Smooth muscle cell (in vitro differentiated cells): ENCODE measurements at regions not wholly inside any gene's neighbourhood (a gene's known extent, or its start where the extent isn't known, plus 50 kb on each side); places are given as distances from the start of the nearest gene placed in this dataset.

Source experiments
- DNase-seq: peaks from one replicate; lab custom pipeline; 2025; ENCODE audit not compliant: unreplicated experiment; lab: John Stamatoyannopoulos, UW
- H2AFZ ChIP-seq: fragments of 200-600 bp; sonication (generic); 2 replicates; pipeline ENCODE4 v1.6.0; 2016; ENCODE audit warnings: antibody characterized with exemption, low read depth, mild to moderate bottlenecking
- H3F3A ChIP-seq: fragments of 200-600 bp; sonication (generic); 2 replicates; pipeline ENCODE4 v1.6.0; 2017; ENCODE audit warnings: antibody characterized with exemption, low read depth
- H3K27ac ChIP-seq: fragments of 200-600 bp; sonication (generic); 2 replicates; pipeline ENCODE4 v1.5.1; 2016; ENCODE audit warnings: low read depth, mild to moderate bottlenecking
- H3K27me3 ChIP-seq: fragments of 200-600 bp; sonication (generic); 2 replicates; pipeline ENCODE4 v1.6.1; 2016; ENCODE audit warnings: low read depth, mild to moderate bottlenecking
- H3K36me3 ChIP-seq: fragments of 200-600 bp; sonication (generic); 2 replicates; pipeline ENCODE4 v1.5.1; 2016; ENCODE audit warnings: low read depth
- H3K4me1 ChIP-seq: fragments of 200-600 bp; sonication (generic); 2 replicates; pipeline ENCODE4 v1.5.1; 2016; ENCODE audit warnings: low read depth
- H3K4me2 ChIP-seq: fragments of 200-600 bp; sonication (generic); 2 replicates; pipeline ENCODE4 v1.6.0; 2016; ENCODE audit warnings: mild to moderate bottlenecking
- H3K4me3 ChIP-seq: fragments of 200-600 bp; sonication (generic); 2 replicates; pipeline ENCODE4 v1.5.1; 2016; ENCODE audit warnings: mild to moderate bottlenecking
- H3K79me2 ChIP-seq: fragments of 200-600 bp; sonication (generic); 2 replicates; pipeline ENCODE4 v1.6.0; 2016; ENCODE audit warnings: low read depth, mild to moderate bottlenecking
- H3K9ac ChIP-seq: fragments of 200-600 bp; sonication (generic); 2 replicates; pipeline ENCODE4 v1.6.0; 2016; ENCODE audit warnings: low read depth
- H3K9me3 ChIP-seq: fragments of 200-600 bp; sonication (generic); replicated peaks from 2 replicates; pipeline ENCODE4 v1.5.1; 2016; ENCODE audit warnings: low read depth
- H4K20me1 ChIP-seq: fragments of 200-600 bp; sonication (generic); 2 replicates; pipeline ENCODE4 v1.6.0; 2016; ENCODE audit warnings: low read depth
- WGBS: methylation state at CpG from one replicate; pipeline ENCODE4 v1.1.7; 2016; ENCODE audit warnings: low lambda C conversion rate; 5-methylcytosine and 5-hydroxymethylcytosine counted together
- TF ChIP-seq, protein P1 (sequence below): fragments of 200-600 bp; sonication (generic); IDR thresholded peaks from 2 replicates; pipeline ENCODE4 v1.5.1; 2017; ENCODE audit warnings: borderline replicate concordance, mild to moderate bottlenecking, antibody characterized with exemption; ENCODE audit not compliant: insufficient read depth, poor library complexity, severe bottlenecking

DNA sequence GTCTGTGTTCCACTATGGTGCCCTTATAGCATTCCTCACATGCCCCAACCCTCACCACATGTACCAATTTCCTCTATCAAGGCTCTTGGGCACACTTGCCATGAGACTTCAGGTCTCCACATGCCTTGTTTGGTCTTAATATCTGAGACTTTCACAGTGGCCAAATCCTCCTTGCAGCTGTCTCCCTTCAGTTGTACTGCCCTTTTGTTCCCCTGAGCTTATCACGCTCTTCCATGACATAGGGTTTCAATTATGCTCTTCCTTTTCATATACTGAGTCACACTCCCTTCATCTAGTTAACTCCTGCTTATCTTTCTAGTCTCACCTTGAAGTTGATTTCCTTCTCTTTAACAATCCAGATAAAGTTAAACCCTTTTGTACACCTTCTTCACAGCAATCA lies 212.9 kb downstream of the PDHA2 start:
- H3K36me3 ChIP-seq = no peaks in the 10 kb centered on the region
- H3K4me2 ChIP-seq = no peak overlapping the region
- WGBS = 62% methylated on average over 1 of the region's 1 CpG
- TF ChIP-seq, protein P1, sequence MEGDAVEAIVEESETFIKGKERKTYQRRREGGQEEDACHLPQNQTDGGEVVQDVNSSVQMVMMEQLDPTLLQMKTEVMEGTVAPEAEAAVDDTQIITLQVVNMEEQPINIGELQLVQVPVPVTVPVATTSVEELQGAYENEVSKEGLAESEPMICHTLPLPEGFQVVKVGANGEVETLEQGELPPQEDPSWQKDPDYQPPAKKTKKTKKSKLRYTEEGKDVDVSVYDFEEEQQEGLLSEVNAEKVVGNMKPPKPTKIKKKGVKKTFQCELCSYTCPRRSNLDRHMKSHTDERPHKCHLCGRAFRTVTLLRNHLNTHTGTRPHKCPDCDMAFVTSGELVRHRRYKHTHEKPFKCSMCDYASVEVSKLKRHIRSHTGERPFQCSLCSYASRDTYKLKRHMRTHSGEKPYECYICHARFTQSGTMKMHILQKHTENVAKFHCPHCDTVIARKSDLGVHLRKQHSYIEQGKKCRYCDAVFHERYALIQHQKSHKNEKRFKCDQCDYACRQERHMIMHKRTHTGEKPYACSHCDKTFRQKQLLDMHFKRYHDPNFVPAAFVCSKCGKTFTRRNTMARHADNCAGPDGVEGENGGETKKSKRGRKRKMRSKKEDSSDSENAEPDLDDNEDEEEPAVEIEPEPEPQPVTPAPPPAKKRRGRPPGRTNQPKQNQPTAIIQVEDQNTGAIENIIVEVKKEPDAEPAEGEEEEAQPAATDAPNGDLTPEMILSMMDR = no peak
- H4K20me1 ChIP-seq = no peaks in the 10 kb centered on the region
- no peak for DNase-seq
- peaks cover 7% of the 10 kb centered on the region for H3K4me1 ChIP-seq
- H3K4me3 ChIP-seq = no peak overlapping the region
- no peak overlapping the region for H3K27ac ChIP-seq
- H3K9me3 ChIP-seq = no peaks in the 10 kb centered on the region
- H3F3A ChIP-seq = no peaks in the 10 kb centered on the region
- no peak overlapping the region for H2AFZ ChIP-seq
- no peak overlapping the region for H3K9ac ChIP-seq
- no peaks in the 10 kb centered on the region for H3K79me2 ChIP-seq
- H3K27me3 ChIP-seq = no peaks in the 10 kb centered on the region

GRCh38 chr4:96056346-96056934 lies 216.5 kb downstream of the PDHA2 start:
- H3K27ac ChIP-seq = no peak overlapping the region
- H4K20me1 ChIP-seq = no peaks in the 10 kb centered on the region
- H3K27me3 ChIP-seq = no peaks in the 10 kb centered on the region
- WGBS = 90% methylated on average over 12 of the region's 12 CpGs
- no peak overlapping the region for H3K4me3 ChIP-seq
- H3K9me3 ChIP-seq = no peaks in the 10 kb centered on the region
- no peaks in the 10 kb centered on the region for H3K36me3 ChIP-seq
- no peak overlapping the region for H3K9ac ChIP-seq
- H2AFZ ChIP-seq = no peak overlapping the region
- H3K4me1 ChIP-seq = peaks cover 7% of the 10 kb centered on the region
- no peak overlapping the region for H3K4me2 ChIP-seq
- no peaks in the 10 kb centered on the region for H3K79me2 ChIP-seq
- TF ChIP-seq, protein P1 = no peak
- DNase-seq = no peak
- H3F3A ChIP-seq = no peaks in the 10 kb centered on the region

GRCh38 chr4:96063639-96064038 lies 223.7 kb downstream of the PDHA2 start:
- H3F3A ChIP-seq = no peaks in the 10 kb centered on the region
- no peaks in the 10 kb centered on the region for H3K27me3 ChIP-seq
- peak overlapping the region; percentile 11 for H3K27ac ChIP-seq
- no peaks in the 10 kb centered on the region for H3K9me3 ChIP-seq
- H3K9ac ChIP-seq = no peak overlapping the region
- no peaks in the 10 kb centered on the region for H3K4me1 ChIP-seq
- H4K20me1 ChIP-seq = no peaks in the 10 kb centered on the region
- H3K79me2 ChIP-seq = no peaks in the 10 kb centered on the region
- 30% methylated on average over 2 of the region's 2 CpGs for WGBS
- no peak for DNase-seq
- no peaks in the 10 kb centered on the region for H3K36me3 ChIP-seq
- peak overlapping the region; percentile 9 for H2AFZ ChIP-seq
- H3K4me3 ChIP-seq = no peak overlapping the region
- peak overlapping the region; percentile 16 for H3K4me2 ChIP-seq
- TF ChIP-seq, protein P1 = no peak

DNA sequence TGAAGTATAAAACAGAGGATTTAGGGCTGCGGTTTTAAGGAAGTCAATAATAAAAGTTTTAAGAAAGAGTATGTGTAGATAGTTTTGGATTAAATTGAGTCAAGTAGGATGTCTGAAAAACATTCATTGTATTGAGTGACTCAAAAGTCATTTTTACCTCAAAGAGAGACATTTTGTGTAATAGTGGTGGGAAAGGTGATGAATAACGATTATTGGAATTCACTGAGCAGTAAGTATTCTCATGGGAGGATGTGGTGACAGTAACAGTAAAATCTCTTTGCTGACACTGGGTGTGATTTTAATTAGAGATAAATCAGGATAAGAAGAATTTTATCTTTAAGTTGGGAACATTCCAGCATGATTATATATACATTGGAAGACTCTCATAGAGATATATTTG lies 233.6 kb downstream of the PDHA2 start:
- TF ChIP-seq, protein P1 = no peak
- no peak overlapping the region for H3K4me2 ChIP-seq
- H2AFZ ChIP-seq = no peak overlapping the region
- no peaks in the 10 kb centered on the region for H3F3A ChIP-seq
- H3K27ac ChIP-seq = no peak overlapping the region
- H3K27me3 ChIP-seq = no peaks in the 10 kb centered on the region
- no peak for DNase-seq
- 88% methylated on average over 2 of the region's 2 CpGs for WGBS
- H3K9ac ChIP-seq = no peak overlapping the region
- no peaks in the 10 kb centered on the region for H3K36me3 ChIP-seq
- H3K4me3 ChIP-seq = no peak overlapping the region
- no peaks in the 10 kb centered on the region for H3K4me1 ChIP-seq
- no peaks in the 10 kb centered on the region for H3K9me3 ChIP-seq
- H3K79me2 ChIP-seq = no peaks in the 10 kb centered on the region
- H4K20me1 ChIP-seq = no peaks in the 10 kb centered on the region
